ENCODE measurements at regions not wholly inside any gene's neighbourhood (a gene's known extent, or its start where the extent isn't known, plus 50 kb on each side); places are given as distances from the start of the nearest gene placed in this dataset.

GRCh38 chr2:193584522-193584938 lies 1389.8 kb upstream of the TMEFF2 start (continued):
- TF ChIP-seq, protein P1, sequence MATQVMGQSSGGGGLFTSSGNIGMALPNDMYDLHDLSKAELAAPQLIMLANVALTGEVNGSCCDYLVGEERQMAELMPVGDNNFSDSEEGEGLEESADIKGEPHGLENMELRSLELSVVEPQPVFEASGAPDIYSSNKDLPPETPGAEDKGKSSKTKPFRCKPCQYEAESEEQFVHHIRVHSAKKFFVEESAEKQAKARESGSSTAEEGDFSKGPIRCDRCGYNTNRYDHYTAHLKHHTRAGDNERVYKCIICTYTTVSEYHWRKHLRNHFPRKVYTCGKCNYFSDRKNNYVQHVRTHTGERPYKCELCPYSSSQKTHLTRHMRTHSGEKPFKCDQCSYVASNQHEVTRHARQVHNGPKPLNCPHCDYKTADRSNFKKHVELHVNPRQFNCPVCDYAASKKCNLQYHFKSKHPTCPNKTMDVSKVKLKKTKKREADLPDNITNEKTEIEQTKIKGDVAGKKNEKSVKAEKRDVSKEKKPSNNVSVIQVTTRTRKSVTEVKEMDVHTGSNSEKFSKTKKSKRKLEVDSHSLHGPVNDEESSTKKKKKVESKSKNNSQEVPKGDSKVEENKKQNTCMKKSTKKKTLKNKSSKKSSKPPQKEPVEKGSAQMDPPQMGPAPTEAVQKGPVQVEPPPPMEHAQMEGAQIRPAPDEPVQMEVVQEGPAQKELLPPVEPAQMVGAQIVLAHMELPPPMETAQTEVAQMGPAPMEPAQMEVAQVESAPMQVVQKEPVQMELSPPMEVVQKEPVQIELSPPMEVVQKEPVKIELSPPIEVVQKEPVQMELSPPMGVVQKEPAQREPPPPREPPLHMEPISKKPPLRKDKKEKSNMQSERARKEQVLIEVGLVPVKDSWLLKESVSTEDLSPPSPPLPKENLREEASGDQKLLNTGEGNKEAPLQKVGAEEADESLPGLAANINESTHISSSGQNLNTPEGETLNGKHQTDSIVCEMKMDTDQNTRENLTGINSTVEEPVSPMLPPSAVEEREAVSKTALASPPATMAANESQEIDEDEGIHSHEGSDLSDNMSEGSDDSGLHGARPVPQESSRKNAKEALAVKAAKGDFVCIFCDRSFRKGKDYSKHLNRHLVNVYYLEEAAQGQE (IDR thresholded peaks at IDR 0.05; ENCODE audit: borderline replicate concordance in 1 of 2, low read depth in 1 of 2, low read length in 2 of 2): no peak
- TF ChIP-seq NBN (conservative IDR thresholded peaks at IDR 0.05) (no peak), ZNF263 (CRISPR knock-in tag; IDR thresholded peaks at IDR 0.05) (no peak), NR1H2 (CRISPR knock-in tag; IDR thresholded peaks at IDR 0.05; ENCODE audit: borderline replicate concordance, low read depth) (no peak), GTF2F1 (IDR thresholded peaks at IDR 0.05; ENCODE audit: low read length) (0 out of 2 replicates have a peak, but pooled peaks have one; percentile 37), ZNF782 (CRISPR knock-in tag; IDR thresholded peaks at IDR 0.05; ENCODE audit: borderline replicate concordance) (no peak), ZNF350 (CRISPR knock-in tag; IDR thresholded peaks at IDR 0.05; ENCODE audit: borderline replicate concordance, low read depth) (no peak), ETV5 (CRISPR knock-in tag; IDR thresholded peaks at IDR 0.05; ENCODE audit: borderline replicate concordance) (0 out of 2 replicates have a peak, but pooled peaks have one; percentile 17), FOXA1 (IDR thresholded peaks at IDR 0.05) (no peak), FOXA1 (CRISPR knock-in tag; IDR thresholded peaks at IDR 0.05) (peak; percentile 37; the same call in 1 of the 2 replicates), RNF219 (CRISPR knock-in tag; IDR thresholded peaks at IDR 0.05) (no peak), ZNF766 (CRISPR knock-in tag; IDR thresholded peaks at IDR 0.05; ENCODE audit: borderline replicate concordance) (no peak), ZMYM3 (CRISPR knock-in tag; IDR thresholded peaks at IDR 0.05) (0 out of 2 replicates have a peak, but pooled peaks have one; percentile 49), ZSCAN9 (CRISPR knock-in tag; IDR thresholded peaks at IDR 0.05; ENCODE audit: borderline replicate concordance) (no peak), ZMYM4 (CRISPR knock-in tag; IDR thresholded peaks at IDR 0.05) (peak; percentile 74), ERF (CRISPR knock-in tag; IDR thresholded peaks at IDR 0.05) (0 out of 2 replicates have a peak, but pooled peaks have one; percentile 33), ZNF549 (CRISPR knock-in tag; IDR thresholded peaks at IDR 0.05) (no peak), ZNF839 (CRISPR knock-in tag; IDR thresholded peaks at IDR 0.05; ENCODE audit: borderline replicate concordance) (no peak), HOXA3 (CRISPR knock-in tag; IDR thresholded peaks at IDR 0.05) (peak; percentile 18; the same call in 1 of the 2 replicates)
- TF ChIP-seq, protein P2, sequence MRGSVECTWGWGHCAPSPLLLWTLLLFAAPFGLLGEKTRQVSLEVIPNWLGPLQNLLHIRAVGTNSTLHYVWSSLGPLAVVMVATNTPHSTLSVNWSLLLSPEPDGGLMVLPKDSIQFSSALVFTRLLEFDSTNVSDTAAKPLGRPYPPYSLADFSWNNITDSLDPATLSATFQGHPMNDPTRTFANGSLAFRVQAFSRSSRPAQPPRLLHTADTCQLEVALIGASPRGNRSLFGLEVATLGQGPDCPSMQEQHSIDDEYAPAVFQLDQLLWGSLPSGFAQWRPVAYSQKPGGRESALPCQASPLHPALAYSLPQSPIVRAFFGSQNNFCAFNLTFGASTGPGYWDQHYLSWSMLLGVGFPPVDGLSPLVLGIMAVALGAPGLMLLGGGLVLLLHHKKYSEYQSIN (CRISPR knock-in tag; IDR thresholded peaks at IDR 0.05; ENCODE audit: borderline replicate concordance): no peak
- TF ChIP-seq, protein P3, sequence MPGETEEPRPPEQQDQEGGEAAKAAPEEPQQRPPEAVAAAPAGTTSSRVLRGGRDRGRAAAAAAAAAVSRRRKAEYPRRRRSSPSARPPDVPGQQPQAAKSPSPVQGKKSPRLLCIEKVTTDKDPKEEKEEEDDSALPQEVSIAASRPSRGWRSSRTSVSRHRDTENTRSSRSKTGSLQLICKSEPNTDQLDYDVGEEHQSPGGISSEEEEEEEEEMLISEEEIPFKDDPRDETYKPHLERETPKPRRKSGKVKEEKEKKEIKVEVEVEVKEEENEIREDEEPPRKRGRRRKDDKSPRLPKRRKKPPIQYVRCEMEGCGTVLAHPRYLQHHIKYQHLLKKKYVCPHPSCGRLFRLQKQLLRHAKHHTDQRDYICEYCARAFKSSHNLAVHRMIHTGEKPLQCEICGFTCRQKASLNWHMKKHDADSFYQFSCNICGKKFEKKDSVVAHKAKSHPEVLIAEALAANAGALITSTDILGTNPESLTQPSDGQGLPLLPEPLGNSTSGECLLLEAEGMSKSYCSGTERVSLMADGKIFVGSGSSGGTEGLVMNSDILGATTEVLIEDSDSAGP (CRISPR knock-in tag; IDR thresholded peaks at IDR 0.05; ENCODE audit: borderline replicate concordance): peak; percentile 48; the same call in 1 of the 2 replicates
- TF ChIP-seq, protein P4, sequence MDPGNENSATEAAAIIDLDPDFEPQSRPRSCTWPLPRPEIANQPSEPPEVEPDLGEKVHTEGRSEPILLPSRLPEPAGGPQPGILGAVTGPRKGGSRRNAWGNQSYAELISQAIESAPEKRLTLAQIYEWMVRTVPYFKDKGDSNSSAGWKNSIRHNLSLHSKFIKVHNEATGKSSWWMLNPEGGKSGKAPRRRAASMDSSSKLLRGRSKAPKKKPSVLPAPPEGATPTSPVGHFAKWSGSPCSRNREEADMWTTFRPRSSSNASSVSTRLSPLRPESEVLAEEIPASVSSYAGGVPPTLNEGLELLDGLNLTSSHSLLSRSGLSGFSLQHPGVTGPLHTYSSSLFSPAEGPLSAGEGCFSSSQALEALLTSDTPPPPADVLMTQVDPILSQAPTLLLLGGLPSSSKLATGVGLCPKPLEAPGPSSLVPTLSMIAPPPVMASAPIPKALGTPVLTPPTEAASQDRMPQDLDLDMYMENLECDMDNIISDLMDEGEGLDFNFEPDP (CRISPR knock-in tag; conservative IDR thresholded peaks at IDR 0.05): 0 out of 2 replicates have a peak, but pooled peaks have one; percentile 32
